GM12874 (cell line): ENCODE measurements at regions not wholly inside any gene's neighbourhood (a gene's known extent, or its start where the extent isn't known, plus 50 kb on each side); places are given as distances from the start of the nearest gene placed in this dataset.

Source experiments
- TF ChIP-seq, protein P1 (sequence below): IDR thresholded peaks from 2 replicates; pipeline ENCODE4 v1.5.1; 2011; ENCODE audit warnings: low read depth, mild to moderate bottlenecking, control low read depth, low read length, moderate library complexity; ENCODE audit not compliant: insufficient read depth

GRCh38 chrX:39247536-39247935, 446.3 kb downstream of the MID1IP1 start:
- TF ChIP-seq, protein P1, sequence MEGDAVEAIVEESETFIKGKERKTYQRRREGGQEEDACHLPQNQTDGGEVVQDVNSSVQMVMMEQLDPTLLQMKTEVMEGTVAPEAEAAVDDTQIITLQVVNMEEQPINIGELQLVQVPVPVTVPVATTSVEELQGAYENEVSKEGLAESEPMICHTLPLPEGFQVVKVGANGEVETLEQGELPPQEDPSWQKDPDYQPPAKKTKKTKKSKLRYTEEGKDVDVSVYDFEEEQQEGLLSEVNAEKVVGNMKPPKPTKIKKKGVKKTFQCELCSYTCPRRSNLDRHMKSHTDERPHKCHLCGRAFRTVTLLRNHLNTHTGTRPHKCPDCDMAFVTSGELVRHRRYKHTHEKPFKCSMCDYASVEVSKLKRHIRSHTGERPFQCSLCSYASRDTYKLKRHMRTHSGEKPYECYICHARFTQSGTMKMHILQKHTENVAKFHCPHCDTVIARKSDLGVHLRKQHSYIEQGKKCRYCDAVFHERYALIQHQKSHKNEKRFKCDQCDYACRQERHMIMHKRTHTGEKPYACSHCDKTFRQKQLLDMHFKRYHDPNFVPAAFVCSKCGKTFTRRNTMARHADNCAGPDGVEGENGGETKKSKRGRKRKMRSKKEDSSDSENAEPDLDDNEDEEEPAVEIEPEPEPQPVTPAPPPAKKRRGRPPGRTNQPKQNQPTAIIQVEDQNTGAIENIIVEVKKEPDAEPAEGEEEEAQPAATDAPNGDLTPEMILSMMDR, result no peak

DNA sequence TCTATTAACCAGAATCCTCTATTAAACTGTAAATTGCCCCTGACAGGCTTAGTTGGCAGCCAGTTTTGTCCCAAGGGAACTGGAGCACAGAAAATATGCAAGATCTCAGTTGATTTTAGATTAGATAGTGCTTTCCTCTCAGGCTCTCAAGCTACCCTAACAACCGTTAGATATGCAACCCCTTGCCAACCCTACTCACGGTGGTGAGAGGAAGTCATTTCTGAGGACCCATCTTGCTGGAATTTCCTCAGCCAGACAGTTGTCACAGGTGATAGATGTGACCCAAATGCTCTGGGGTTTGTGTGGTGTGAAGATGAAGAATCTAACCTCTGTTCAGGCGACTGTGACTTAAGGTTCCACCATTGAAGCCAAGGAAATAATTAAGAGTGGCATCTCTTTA, 447.1 kb downstream of the MID1IP1 start:
- TF ChIP-seq, protein P1, result no peak

GRCh38 chrX:39249999-39250398, 448.7 kb downstream of the MID1IP1 start:
- TF ChIP-seq, protein P1, result no peak

DNA sequence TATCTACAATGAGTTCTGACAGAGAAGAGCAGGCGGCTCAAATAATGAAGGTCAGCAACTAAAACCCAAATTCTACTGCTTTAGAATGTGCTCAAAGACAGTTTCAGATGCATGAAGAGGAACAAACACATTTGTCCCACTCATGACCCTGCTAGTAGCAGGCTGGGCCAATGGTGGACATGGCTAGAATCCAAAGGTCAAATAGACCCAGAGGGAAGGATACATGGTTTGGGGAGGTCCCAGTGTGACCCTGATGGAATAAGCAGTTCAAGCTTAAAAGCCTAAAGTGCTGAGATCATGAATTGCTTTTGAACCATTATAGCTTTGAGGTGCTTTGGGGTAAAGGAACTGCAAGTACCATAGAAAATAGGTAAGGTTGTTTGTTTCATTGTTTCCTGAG, 450.7 kb downstream of the MID1IP1 start:
- TF ChIP-seq, protein P1, result no peak

DNA sequence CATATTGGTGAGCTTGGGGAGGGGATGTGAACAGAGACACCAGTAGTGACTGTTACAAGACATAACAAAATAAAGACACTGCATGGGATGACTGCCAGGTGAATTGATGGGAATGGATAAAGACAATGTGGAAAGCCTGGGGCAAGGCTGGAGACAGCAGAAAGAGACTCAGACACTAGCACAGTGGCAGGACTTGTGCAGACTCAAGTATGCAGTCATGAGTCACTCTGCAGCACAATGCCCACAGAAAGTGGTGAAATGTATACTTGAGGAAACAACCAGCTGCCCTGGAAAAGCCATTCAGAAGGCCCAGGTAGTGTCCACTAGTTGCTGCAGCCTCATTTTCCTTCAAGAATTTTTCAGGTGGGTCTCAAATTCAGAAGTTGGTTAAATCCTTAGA, 452.3 kb downstream of the MID1IP1 start:
- TF ChIP-seq, protein P1, result no peak

GRCh38 chrX:39258331-39258730, 457.1 kb downstream of the MID1IP1 start:
- TF ChIP-seq, protein P1, result no peak

GRCh38 chrX:39260965-39261364, 459.7 kb downstream of the MID1IP1 start:
- TF ChIP-seq, protein P1, result no peak
